Neural crest cell (in vitro differentiated cells): ENCODE measurements at regions not wholly inside any gene's neighbourhood (a gene's known extent, or its start where the extent isn't known, plus 50 kb on each side); places are given as distances from the start of the nearest gene placed in this dataset.

Experiments used
- DNase-seq: peaks from one replicate; pipeline ENCODE4 v3.0.0; 2021; ENCODE audit warnings: low read depth, mixed read lengths, low spot score
- H3K27ac Mint-ChIP-seq: one replicate; pipeline ENCODE4 v1.8.0; 2021; ENCODE audit warnings: mild to moderate bottlenecking, mixed read lengths; ENCODE audit not compliant: unreplicated experiment
- H3K27me3 Mint-ChIP-seq: 2 replicates; pipeline ENCODE4 v1.8.0; 2021; ENCODE audit warnings: low read depth, mild to moderate bottlenecking, mixed read lengths
- H3K36me3 Mint-ChIP-seq: 2 replicates; pipeline ENCODE4 v1.8.0; 2021; ENCODE audit warnings: low read depth, mild to moderate bottlenecking, mixed read lengths
- H3K4me1 Mint-ChIP-seq: 2 replicates; pipeline ENCODE4 v1.8.0; 2021; ENCODE audit warnings: mixed read lengths
- H3K4me3 Mint-ChIP-seq: one replicate; pipeline ENCODE4 v1.8.0; 2021; ENCODE audit warnings: mild to moderate bottlenecking, mixed read lengths
- H3K9me3 Mint-ChIP-seq: 2 replicates; pipeline ENCODE4 v1.8.0; 2021; ENCODE audit warnings: mixed read lengths
- CTCF ChIP-seq: fragments of 200-600 bp; sonication (generic); conservative IDR thresholded peaks from 2 replicates; pipeline ENCODE4 v1.5.0; 2021; ENCODE audit warnings: antibody characterized with exemption, mild to moderate bottlenecking

- no peak overlapping the region for H3K27ac Mint-ChIP-seq
- DNase-seq = no peak
- no peaks in the 10 kb centered on the region for H3K4me1 Mint-ChIP-seq
- peaks cover 2% of the 10 kb centered on the region for H3K36me3 Mint-ChIP-seq
- H3K27me3 Mint-ChIP-seq = peaks cover 2% of the 10 kb centered on the region
- H3K9me3 Mint-ChIP-seq = no peaks in the 10 kb centered on the region
- TF ChIP-seq CTCF = no peak
- no peak overlapping the region for H3K4me3 Mint-ChIP-seq
These were observed 269.2 kb upstream of the SMARCA2 start for GRCh38 chr9:1745980-1746379.

- no peaks in the 10 kb centered on the region for H3K4me1 Mint-ChIP-seq
- no peak for DNase-seq
- no peak for TF ChIP-seq CTCF
- H3K27ac Mint-ChIP-seq = no peak overlapping the region
- H3K27me3 Mint-ChIP-seq = peaks cover 2% of the 10 kb centered on the region
- H3K4me3 Mint-ChIP-seq = no peak overlapping the region
- H3K9me3 Mint-ChIP-seq = no peaks in the 10 kb centered on the region
- peaks cover 2% of the 10 kb centered on the region for H3K36me3 Mint-ChIP-seq
These were observed 267.7 kb upstream of the SMARCA2 start for GRCh38 chr9:1747417-1747967.

GRCh38 chr9:1748407-1748806 is 266.7 kb upstream of the SMARCA2 start:
- Mint-ChIP-seq H3K27ac (no peak overlapping the region), H3K4me1 (no peaks in the 10 kb centered on the region)
- no peak for DNase-seq

GRCh38 chr9:1757186-1757585 is 258.0 kb upstream of the SMARCA2 start:
- no peak overlapping the region for H3K4me3 Mint-ChIP-seq
- no peaks in the 10 kb centered on the region for H3K36me3 Mint-ChIP-seq

More at GRCh38 chr9:1748407-1748806, 266.7 kb upstream of the SMARCA2 start:
- H3K36me3 Mint-ChIP-seq = peaks cover 2% of the 10 kb centered on the region
- H3K27me3 Mint-ChIP-seq = peaks cover 2% of the 10 kb centered on the region
- H3K9me3 Mint-ChIP-seq = no peaks in the 10 kb centered on the region
- H3K4me3 Mint-ChIP-seq = no peak overlapping the region
- TF ChIP-seq CTCF = no peak

GRCh38 chr9:1759009-1759408 is 256.1 kb upstream of the SMARCA2 start:
- Mint-ChIP-seq H3K4me1 (no peaks in the 10 kb centered on the region), H3K36me3 (no peaks in the 10 kb centered on the region), H3K27ac (no peak overlapping the region), H3K9me3 (no peaks in the 10 kb centered on the region), H3K27me3 (peaks cover 3% of the 10 kb centered on the region), H3K4me3 (no peak overlapping the region)
- no peak for DNase-seq
- no peak for TF ChIP-seq CTCF

More at GRCh38 chr9:1757186-1757585, 258.0 kb upstream of the SMARCA2 start:
- DNase-seq = no peak
- no peak overlapping the region for H3K27ac Mint-ChIP-seq
- peaks cover 3% of the 10 kb centered on the region for H3K27me3 Mint-ChIP-seq
- no peaks in the 10 kb centered on the region for H3K9me3 Mint-ChIP-seq
- no peak for TF ChIP-seq CTCF
- H3K4me1 Mint-ChIP-seq = no peaks in the 10 kb centered on the region
